CD4-positive, alpha-beta T cell (primary cell): ENCODE measurements at regions not wholly inside any gene's neighbourhood (a gene's known extent, or its start where the extent isn't known, plus 50 kb on each side); places are given as distances from the start of the nearest gene placed in this dataset.

ENCODE experiments used
- ATAC-seq: fragments of 200-7000 bp; cut with Tn5 transposase; one replicate; pipeline ENCODE4 v1.10.0; 2022; ENCODE audit warnings: mild to moderate bottlenecking; ENCODE audit not compliant: poor library complexity
- CTCF ChIA-PET: fragments of 350-600 bp; sonication (Branson Sonifier 250); formaldehyde crosslinking; loops from one replicate; lab custom pipeline; 2021; ENCODE audit warnings: antibody characterized with exemption, inconsistent platforms; lab: Charles Lee
- POLR2A ChIA-PET: fragments of 350-600 bp; sonication (Branson Sonifier 250); formaldehyde crosslinking; loops from one replicate; lab custom pipeline; 2021; ENCODE audit warnings: antibody characterized with exemption, inconsistent platforms; lab: Charles Lee
- DNase-seq, 14 experiments: peaks; one replicate each; pipeline ENCODE4 v3.0.0-alpha.2; 2013 to 2020; ENCODE audit warnings: mixed read lengths in 2 of 14
- H3K27ac ChIP-seq, 2 donors: one replicate each; pipeline versions ENCODE4 v1.5.1 to v1.7.0; 2013; ENCODE audit warnings: low read length in 2 of 2, low read depth in 1 of 2, mild to moderate bottlenecking in 1 of 2
- H3K27me3 ChIP-seq, 2 experiments: 1 replicate in 1 of 2; 2 replicates in 1 of 2; pipeline versions ENCODE4 v1.6.1 to v1.7.0; 2013; ENCODE audit warnings: low read length in 2 of 2, control low read depth in 1 of 2, mild to moderate bottlenecking in 1 of 2, moderate library complexity in 1 of 2; ENCODE audit not compliant: insufficient read depth in 2 of 2, control insufficient read depth in 1 of 2
- H3K36me3 ChIP-seq: one replicate; pipeline ENCODE4 v1.6.1; 2013; ENCODE audit warnings: low read length, control low read depth; ENCODE audit not compliant: insufficient read depth
- H3K4me1 ChIP-seq: one replicate; pipeline ENCODE4 v1.6.1; 2013; ENCODE audit warnings: low read length, control low read depth; ENCODE audit not compliant: insufficient read depth
- H3K4me3 ChIP-seq: one replicate; pipeline ENCODE4 v1.5.1; 2013; ENCODE audit warnings: mild to moderate bottlenecking, low read length, moderate library complexity
- H3K9me3 ChIP-seq, 2 experiments: 1 replicate in 1 of 2; 2 replicates in 1 of 2; pipeline versions ENCODE4 v1.6.1 to v1.7.0; 2013; ENCODE audit warnings: low read length in 2 of 2, mild to moderate bottlenecking in 2 of 2, control low read depth in 1 of 2, moderate library complexity in 1 of 2; ENCODE audit not compliant: control insufficient read depth in 1 of 2, insufficient read depth in 1 of 2
- H3K27ac Mint-ChIP-seq: one replicate; pipeline ENCODE4 v1.8.0; 2020; ENCODE audit warnings: mixed read lengths
- H3K27me3 Mint-ChIP-seq: one replicate; pipeline ENCODE4 v1.8.0; 2021; ENCODE audit warnings: mixed read lengths
- H3K36me3 Mint-ChIP-seq: one replicate; pipeline ENCODE4 v1.8.0; 2021; ENCODE audit warnings: low read depth, mixed read lengths
- H3K4me1 Mint-ChIP-seq: one replicate; pipeline ENCODE4 v1.8.0; 2021; ENCODE audit warnings: low read depth, mixed read lengths
- H3K4me3 Mint-ChIP-seq: one replicate; pipeline ENCODE4 v1.8.0; 2020; ENCODE audit warnings: mild to moderate bottlenecking, mixed read lengths
- H3K9me3 Mint-ChIP-seq: one replicate; pipeline ENCODE4 v1.8.0; 2020; ENCODE audit warnings: mixed read lengths
- intact Hi-C, 2 experiments: fragments of 100-400 bp; cut with DNase I in 1 of 2; cut with micrococcal nuclease in 1 of 2; formaldehyde crosslinking; loops; one replicate each; pipeline versions ENCODE4 v1.15.1 to v1.9.0; 2023 to 2025; cut with DNase I, micrococcal nuclease
- TF ChIP-seq, protein P1 (sequence below): fragments of 200-600 bp; IDR thresholded peaks from one replicate; pipeline ENCODE4 v1.8.0; 2022; ENCODE audit warnings: antibody characterized with exemption, mild to moderate bottlenecking

DNA sequence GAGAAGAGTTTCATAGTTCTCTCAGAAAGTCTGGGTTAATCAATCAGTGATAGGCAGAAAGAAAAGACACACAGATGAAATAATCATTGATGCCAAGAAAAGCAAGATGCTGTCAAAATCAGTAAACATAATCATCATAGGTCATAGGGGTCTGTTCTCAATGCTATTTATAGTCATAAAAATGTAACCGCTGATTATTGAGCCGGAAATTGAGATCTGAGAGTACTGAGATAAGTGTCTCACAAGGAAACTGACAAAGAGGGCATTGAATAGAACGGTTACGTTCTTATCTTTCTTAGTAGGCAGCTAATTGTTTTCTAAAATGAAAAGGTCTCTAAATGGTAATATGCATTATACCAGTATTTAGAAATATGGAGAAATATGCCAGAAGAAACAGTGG lies 1686.1 kb upstream of the AGA start:
- no peaks in the 10 kb centered on the region for H3K36me3 ChIP-seq
- CTCF ChIA-PET, result no interaction called here
- no peaks in the 10 kb centered on the region for H3K4me1 Mint-ChIP-seq

DNA sequence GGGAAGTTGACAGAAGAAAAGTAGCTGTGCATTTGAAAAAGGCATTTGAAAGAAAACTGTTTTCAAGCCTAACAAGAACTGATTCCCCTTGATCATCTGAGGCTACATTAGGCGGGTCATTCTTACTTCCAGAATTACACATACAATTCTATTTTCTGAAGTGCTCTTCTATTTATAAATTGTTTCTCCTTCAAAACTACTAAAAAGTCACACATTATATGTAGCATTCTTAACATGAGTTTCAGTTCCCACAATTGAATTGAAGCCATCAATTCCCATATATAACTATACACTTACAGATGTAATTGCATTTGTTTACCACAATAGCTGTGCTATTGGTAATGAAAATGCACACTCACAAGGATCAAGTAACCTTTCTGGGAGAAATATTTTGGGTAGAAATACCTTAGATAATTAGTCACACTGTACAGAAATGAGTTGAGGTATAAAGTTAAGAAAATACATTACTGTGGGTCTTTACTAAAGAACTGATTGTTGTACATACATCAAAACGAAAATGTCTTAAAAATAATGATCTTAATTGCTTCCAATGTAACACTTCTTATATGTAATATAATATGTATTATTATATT lies 1688.0 kb upstream of the AGA start:
- ChIA-PET POLR2A (no interaction called here), CTCF (no interaction called here)
- DNase-seq, result no peak
- H3K4me3 ChIP-seq, result no peak overlapping the region
- Mint-ChIP-seq H3K27ac (no peak overlapping the region), H3K36me3 (no peaks in the 10 kb centered on the region), H3K4me3 (no peak overlapping the region), H3K9me3 (peaks cover 3% of the 10 kb centered on the region), H3K4me1 (no peaks in the 10 kb centered on the region), H3K27me3 (no peaks in the 10 kb centered on the region)
- H3K27ac ChIP-seq, result no peak overlapping the region
- H3K36me3 ChIP-seq, result no peaks in the 10 kb centered on the region
- intact Hi-C loops, result no loop called here
- ATAC-seq, result no peak
- peaks cover 0 to 4% of the 10 kb centered on the region in 2 experiments for H3K9me3 ChIP-seq
- no peaks in the 10 kb centered on the region for H3K27me3 ChIP-seq
- H3K4me1 ChIP-seq, result no peaks in the 10 kb centered on the region
- TF ChIP-seq, protein P1, sequence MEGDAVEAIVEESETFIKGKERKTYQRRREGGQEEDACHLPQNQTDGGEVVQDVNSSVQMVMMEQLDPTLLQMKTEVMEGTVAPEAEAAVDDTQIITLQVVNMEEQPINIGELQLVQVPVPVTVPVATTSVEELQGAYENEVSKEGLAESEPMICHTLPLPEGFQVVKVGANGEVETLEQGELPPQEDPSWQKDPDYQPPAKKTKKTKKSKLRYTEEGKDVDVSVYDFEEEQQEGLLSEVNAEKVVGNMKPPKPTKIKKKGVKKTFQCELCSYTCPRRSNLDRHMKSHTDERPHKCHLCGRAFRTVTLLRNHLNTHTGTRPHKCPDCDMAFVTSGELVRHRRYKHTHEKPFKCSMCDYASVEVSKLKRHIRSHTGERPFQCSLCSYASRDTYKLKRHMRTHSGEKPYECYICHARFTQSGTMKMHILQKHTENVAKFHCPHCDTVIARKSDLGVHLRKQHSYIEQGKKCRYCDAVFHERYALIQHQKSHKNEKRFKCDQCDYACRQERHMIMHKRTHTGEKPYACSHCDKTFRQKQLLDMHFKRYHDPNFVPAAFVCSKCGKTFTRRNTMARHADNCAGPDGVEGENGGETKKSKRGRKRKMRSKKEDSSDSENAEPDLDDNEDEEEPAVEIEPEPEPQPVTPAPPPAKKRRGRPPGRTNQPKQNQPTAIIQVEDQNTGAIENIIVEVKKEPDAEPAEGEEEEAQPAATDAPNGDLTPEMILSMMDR, result no peak

More for the DNA sequence above, 1686.1 kb upstream of the AGA start:
- Histone ChIP-seq H3K27ac (no peak overlapping the region), H3K27me3 (no peaks in the 10 kb centered on the region), H3K4me3 (no peak overlapping the region), H3K4me1 (no peaks in the 10 kb centered on the region), H3K9me3 (peaks cover 0 to 10% of the 10 kb centered on the region in 2 experiments)
- DNase-seq, result no peak
- intact Hi-C loops, result no loop called here
- POLR2A ChIA-PET, result no interaction called here
- no peak for ATAC-seq
- Mint-ChIP-seq H3K9me3 (peaks cover 7% of the 10 kb centered on the region), H3K36me3 (no peaks in the 10 kb centered on the region), H3K4me3 (no peak overlapping the region), H3K27ac (no peak overlapping the region), H3K27me3 (no peaks in the 10 kb centered on the region)
- TF ChIP-seq, protein P1, result no peak

DNA sequence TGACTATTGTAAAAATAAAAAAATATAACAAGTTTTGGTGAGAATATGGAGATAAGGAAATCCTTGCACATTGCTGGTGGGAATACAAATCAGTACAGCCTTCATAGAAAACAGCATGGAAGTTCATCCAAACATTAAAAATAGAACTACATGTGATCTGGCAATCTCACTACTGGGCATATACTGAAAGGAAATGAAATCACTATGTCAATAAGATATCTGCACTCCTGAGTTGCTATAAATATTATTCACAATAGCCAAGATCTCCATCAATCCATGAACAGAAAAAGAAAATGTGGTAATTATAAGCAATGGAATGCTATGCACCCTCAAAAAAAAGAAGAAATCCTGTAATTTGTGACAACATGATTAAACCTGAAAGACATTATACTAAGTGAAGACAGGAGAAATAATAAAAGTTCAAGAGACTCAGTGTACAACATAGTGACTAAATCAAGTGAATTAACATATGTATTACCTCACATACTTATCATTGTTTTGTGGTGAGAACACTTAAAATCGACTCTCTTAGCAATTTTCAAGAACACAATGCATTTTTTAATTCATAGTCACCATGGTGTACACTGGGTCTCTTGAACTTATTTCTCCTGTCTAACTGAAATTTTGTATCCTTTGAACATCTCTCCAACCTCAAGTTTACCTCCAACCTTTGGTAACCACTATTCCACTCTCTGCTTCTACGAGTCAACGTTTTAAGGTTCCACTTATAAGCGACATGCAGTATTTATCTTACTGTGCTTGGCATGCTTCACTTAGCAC lies 1703.7 kb upstream of the AGA start:
- H3K4me3 Mint-ChIP-seq, result no peak overlapping the region
- H3K4me1 Mint-ChIP-seq, result no peaks in the 10 kb centered on the region
- POLR2A ChIA-PET, result no interaction called here
- Histone ChIP-seq H3K27me3 (no peaks in the 10 kb centered on the region), H3K36me3 (no peaks in the 10 kb centered on the region), H3K27ac (no peak overlapping the region), H3K4me3 (no peak overlapping the region), H3K4me1 (no peaks in the 10 kb centered on the region), H3K9me3 (peaks cover 3 to 4% of the 10 kb centered on the region in 2 experiments)
- DNase-seq (no peak), ATAC-seq (no peak)
- CTCF ChIA-PET, result no interaction called here
- TF ChIP-seq, protein P1, result no peak
- H3K9me3 Mint-ChIP-seq, result peaks cover 9% of the 10 kb centered on the region
- H3K36me3 Mint-ChIP-seq, result no peaks in the 10 kb centered on the region
- no peak overlapping the region for H3K27ac Mint-ChIP-seq
- intact Hi-C loops, result no loop called here
- H3K27me3 Mint-ChIP-seq, result no peaks in the 10 kb centered on the region
